GM19438 (cell line): ENCODE measurements at regions not wholly inside any gene's neighbourhood (a gene's known extent, or its start where the extent isn't known, plus 50 kb on each side); places are given as distances from the start of the nearest gene placed in this dataset.
A peak's percentile ranks its signal among the peaks of the same experiment; 100 is the strongest.
"Not testable (repeated sequence)": the region's sequence is repeated elsewhere in the genome, so short reads cannot be mapped to it uniquely, and the experiment has no call there.

Experiments
- ATAC-seq: cut with Tn5 transposase; IDR thresholded peaks from one replicate; pipeline ENCODE4 v1.9.1; 2021; ENCODE audit warnings: low read depth; ENCODE audit not compliant: unreplicated experiment

DNA sequence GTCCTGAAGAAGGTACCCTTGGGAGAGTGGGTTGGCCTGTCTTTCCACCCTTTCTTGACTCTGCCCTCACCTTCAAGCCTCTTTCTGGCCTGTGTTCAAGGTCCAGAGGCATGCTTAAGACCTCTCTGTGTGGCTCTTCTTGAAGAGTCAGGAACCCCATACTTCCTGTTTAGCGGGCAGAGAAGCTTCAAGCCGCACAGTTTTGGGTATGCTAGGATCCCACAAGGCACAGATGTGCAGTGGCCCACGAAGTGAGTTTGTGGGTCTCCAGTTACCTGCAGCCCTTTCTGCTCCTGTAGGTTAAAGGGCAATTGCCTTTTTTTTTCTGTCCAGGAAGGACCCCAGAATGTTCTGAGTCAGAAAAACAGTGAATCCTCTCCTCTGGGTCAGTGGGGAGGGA is 87.4 kb upstream of the FCGR1A start:
- ATAC-seq = not testable (repeated sequence)

DNA sequence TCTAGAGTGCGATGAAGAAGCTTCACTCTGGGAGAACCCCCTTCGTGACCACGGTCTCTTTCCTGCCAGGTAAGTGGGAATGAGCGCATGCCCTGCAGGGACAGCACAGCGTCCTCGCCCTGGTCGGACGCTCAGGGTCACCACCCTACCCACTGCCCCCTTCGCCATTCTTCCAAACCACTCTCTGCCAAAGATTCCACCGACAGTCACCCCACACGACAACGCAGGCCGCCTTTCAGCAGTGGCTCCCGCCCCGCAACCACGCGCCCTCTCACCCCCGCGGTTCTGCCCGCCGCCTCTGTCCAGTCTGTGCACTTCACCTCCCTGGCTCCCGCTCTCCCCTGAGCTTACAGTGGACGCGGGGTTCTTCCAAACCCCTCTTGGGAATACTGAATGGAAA is 82.3 kb upstream of the FCGR1A start:
- not testable (repeated sequence) for ATAC-seq

DNA sequence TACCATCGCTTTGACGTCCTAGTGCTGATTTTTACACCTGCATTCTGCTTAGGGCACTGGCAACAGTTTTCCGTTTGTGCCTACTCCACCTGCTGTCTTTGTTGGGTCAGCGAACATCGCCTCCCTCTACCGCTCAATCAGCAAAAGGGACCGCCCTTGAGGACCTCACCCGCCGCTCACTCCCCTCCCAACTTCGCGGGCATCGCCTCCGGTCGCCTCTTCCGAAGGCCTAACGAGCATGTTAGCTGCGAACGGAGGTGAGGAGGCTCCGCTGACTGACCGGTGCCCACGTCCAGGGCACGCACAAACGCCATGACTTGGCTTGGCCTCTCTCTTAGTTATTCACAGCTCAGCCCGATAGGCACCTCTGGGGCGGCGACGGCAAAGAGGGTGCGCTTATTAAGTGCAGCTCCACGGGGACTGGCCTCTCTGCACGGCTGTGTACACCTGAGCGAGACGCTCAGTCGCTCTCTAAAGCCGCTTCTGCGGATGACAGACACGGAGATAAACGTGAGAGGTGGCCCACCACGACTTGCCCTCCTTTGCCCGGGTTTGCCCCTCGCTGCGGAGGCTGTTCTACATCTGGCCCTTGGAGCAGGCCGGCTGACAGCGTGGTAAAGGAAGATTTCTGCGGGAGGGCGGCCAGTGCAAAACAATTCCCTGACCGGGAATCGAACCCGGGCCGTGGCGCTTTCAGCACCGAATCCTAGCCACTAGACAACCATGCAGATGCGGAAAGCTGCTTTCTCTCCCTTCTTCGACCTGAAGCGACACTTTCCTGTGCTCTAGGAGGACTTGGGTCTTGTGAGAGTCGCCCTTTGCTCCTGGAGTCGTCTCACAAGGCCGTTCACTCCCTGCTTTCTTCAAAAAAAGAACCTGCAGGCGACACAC is 81.6 kb upstream of the FCGR1A start:
- ATAC-seq = not testable (repeated sequence)

DNA sequence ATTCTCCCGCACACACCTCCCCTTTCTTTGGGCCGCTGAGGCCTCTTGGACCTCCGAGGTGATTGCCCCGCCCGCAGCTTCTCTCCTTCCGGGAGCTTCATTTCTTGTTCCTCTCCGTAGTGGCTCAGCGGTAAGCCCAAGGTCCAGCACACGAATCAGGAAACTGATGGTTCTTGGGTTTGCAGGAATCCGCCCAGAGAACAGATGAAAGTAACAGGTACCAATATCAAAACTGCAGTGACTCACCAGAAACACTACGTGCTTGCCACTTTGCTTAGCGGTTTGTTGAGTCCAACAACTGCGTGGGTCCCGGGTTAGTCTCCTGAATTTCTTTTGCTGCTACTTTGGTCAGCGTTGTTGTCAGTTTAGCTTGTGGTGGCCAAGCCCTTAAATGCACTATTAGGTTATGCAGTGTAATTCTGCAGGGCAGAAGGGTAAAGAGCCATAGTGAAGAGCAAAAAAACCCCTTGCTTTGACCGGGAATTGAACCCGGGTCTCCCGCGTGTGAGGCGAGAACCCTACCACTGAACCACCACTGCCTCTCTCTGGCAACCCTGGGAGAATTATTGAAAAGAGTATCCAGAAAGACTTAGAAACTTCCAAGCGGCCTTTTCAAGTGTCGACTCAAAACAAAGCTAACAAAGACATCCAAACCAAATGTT is 74.2 kb upstream of the FCGR1A start:
- ATAC-seq = peak; percentile 82

DNA sequence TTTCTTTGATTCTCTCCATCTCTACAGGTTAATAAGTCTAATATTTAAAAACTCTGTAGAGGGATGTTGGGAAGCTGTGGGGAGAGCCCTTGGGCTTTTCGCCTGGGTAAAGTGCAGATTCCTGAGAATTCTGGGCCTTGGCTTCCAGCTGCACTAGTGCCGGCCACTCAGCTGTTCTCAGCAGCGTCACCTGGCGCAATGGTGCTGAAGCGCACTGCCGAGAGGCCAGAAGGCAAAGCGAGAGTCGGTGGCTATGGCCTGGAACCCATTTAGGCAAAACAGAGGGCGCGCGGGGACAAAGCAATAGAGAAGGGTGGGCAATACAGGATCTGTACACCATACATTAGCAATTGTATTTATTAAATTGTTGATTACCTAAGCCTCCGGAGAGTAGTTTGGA is 70.8 kb upstream of the FCGR1A start:
- not testable (repeated sequence) for ATAC-seq

DNA sequence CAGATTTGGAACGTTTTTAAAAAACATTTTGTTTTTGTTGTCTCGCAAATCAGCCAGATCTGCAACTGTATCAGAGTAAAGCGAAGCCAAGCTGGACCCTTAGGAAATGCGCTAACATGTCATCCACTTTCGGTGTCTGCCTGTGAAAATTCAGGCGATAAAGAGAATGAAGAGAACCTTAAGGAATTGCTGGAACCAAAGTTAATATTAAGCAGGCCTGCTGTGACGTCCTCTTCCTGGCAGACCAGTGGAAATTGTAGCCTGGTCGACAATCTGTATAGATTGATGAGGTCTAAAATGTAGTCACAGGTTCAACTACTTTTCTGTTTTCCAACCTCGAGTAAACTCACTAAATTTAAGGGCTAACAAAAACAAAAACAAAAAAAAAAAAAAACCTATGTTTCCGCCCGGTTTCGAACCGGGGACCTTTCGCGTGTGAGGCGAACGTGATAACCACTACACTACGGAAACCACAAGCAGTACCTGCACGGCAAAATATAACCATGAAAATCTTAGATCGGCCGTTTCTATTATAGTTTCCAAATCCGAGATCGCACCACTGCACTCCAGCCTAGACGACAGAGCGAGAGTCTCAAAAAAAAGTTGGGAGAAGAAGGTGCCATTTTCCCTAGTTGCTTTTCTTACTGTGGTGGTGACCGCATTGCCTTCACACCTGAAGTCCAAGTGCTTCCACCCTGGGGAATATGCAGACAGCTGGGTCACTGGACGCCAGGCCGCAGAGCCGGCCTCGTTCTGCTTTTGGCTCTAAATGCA is 70.2 kb upstream of the FCGR1A start:
- not testable (repeated sequence) for ATAC-seq

DNA sequence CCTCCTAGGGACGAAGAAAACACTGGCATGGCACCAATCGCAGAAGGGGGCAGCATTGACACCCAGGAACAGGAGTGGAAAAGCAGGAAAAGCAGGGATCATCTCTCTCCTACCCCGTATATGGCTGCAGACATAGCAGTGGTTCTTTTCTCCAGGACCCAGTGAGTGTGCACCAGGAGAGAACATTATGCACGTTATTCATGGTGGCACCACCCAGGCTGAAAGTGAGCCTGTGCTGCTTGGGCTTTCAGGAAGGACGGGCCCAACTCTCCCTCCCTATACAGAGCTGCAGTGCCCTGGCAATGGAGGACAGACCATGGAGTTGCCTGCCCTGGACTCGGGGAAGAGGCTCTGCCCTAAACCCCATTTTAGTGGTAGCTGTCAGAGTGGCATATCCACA is 69.0 kb upstream of the FCGR1A start:
- not testable (repeated sequence) for ATAC-seq

DNA sequence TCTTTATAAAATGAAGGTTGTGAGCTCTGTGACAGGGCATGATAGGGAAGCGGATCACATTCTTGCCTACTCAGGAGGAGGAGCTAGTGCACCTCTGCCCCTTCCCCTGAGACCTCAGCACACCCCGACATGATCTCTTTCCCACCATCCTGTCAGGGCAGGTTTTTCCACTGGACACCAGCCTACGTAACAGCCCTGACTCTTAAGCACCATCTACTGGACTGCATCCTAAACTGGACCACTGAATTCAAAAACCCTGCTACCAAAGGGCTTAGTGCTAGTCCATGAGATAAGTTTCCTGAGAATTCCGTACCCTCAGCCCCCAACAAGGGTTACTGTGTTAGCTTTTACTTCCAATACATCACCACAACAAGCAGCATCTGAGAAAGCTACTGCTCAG is 68.5 kb upstream of the FCGR1A start:
- ATAC-seq = not testable (repeated sequence)

DNA sequence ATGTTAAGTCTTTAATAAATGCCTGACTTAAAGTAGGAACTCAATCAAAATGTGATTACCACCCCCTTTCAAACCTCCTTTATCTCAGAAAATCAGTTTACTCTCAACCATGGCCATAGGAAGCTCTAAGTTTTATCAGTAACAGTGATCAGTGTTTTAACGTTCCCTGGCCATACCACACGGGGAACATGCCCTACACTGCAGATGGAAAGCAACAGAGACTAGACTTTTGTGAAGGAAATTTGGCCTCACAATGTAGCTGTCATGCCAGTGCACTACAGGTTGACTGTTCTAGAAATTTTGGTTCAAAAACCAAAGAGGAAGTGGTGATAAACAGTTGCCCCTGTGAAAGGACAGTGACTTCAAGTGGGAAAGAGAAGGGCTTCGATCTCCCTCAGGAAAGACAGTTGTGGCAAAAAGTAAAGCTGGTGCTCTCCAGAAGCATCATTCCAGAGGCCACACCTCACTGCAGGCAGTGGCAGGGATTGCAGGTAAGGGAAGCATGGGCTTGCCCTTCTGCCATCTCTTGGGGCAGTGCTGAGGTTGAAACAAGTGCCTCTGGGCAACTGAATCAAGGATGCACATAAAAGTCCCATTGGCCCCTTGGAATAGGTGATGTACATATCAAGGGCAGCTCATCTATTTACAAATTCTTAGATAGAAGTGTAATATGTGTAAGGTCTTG is 57.7 kb upstream of the FCGR1A start:
- not testable (repeated sequence) for ATAC-seq

DNA sequence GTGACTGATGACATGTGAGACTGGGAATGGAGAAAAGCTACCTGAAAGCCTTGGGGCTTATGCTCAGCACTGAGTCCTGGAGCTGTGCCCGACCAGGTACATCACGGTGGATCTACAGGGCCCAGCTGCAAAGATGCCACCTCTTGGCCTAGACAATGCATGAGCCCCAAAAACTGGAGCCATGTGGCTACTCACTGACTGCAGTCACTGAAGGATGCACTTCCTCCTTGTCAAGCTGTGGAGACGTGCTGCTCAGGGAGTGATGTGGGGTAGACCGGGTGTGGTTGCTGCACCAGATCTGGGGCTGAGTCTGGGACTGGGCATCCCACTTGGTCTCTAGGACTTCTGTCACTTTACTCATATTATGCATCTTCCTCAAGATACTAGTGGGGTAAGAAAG is 55.8 kb upstream of the FCGR1A start:
- ATAC-seq = not testable (repeated sequence)

DNA sequence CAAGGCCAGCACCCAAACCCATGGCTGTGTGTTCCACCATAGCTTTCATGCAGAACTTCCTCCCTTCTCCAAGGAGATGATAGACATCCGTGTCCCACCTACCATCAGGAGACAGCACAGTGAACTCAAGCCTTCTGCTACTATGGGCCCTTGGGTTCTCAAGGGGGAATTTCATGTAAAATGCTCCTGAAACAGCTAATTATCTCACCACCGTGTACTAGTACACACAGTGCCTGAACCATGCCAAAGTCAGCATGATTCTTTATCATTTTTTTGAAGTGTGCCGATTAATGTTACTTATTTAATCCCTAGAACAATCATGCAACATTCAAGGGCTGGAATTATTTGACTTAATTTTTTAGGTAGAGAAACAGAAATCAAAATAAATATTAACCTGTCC is 53.9 kb upstream of the FCGR1A start:
- not testable (repeated sequence) for ATAC-seq
